K562 (cell line): ENCODE measurements at regions not wholly inside any gene's neighbourhood (a gene's known extent, or its start where the extent isn't known, plus 50 kb on each side); places are given as distances from the start of the nearest gene placed in this dataset.
A peak's percentile ranks its signal among the peaks of the same experiment; 100 is the strongest.

Source experiments
- CBX5 ChIP-seq: IDR thresholded peaks from 2 replicates; pipeline ENCODE4 v1.6.1; 2014; ENCODE audit warnings: low read depth, borderline replicate concordance
- CREB5 ChIP-seq: fragments of 250-450 bp; sonication (Bioruptor Pico); IDR thresholded peaks from 2 replicates; pipeline ENCODE4 v1.5.0; 2020; ENCODE audit warnings: mild to moderate bottlenecking
- CXXC5 ChIP-seq: fragments of 250-450 bp; sonication (Bioruptor Pico); IDR thresholded peaks from 2 replicates; pipeline ENCODE4 v1.8.0; 2022; ENCODE audit warnings: inconsistent platforms, mild to moderate bottlenecking, moderate library complexity
- E2F3 ChIP-seq: fragments of 250-450 bp; sonication (Bioruptor Pico); IDR thresholded peaks from 2 replicates; pipeline ENCODE4 v1.4.0; 2020; ENCODE audit warnings: mild to moderate bottlenecking
- ESRRA ChIP-seq: fragments of 450-650 bp; IDR thresholded peaks from 2 replicates; pipeline ENCODE4 v1.6.1; 2014; ENCODE audit warnings: low read depth, mild to moderate bottlenecking, moderate library complexity, borderline replicate concordance
- GMEB1 ChIP-seq: fragments of 250-450 bp; sonication (Bioruptor Pico); IDR thresholded peaks from 2 replicates; pipeline ENCODE4 v1.4.0; 2020; ENCODE audit warnings: mild to moderate bottlenecking
- GTF2A2 ChIP-seq: IDR thresholded peaks from 2 replicates; pipeline ENCODE4 v1.6.1; 2016; ENCODE audit warnings: mild to moderate bottlenecking, missing genetic modification characterization, missing compliant biosample characterization
- MTA3 ChIP-seq: fragments of 450-650 bp; formaldehyde crosslinking; IDR thresholded peaks from 2 replicates; pipeline ENCODE4 v1.6.1; 2017; ENCODE audit warnings: mild to moderate bottlenecking, borderline replicate concordance
- NCOA1 ChIP-seq: fragments of 450-650 bp; IDR thresholded peaks from 2 replicates; pipeline ENCODE4 v1.6.1; 2016; ENCODE audit warnings: low read depth
- NR2C2 ChIP-seq, 2 experiments: fragments of 200-800 bp in 1 of 2; sonication (Bioruptor generic) in 1 of 2; sonication (generic) in 1 of 2; formaldehyde crosslinking in 1 of 2; IDR thresholded peaks; 2 replicates each; pipeline versions ENCODE4 v1.6.1 to v1.8.0; 2016 to 2022; ENCODE audit warnings: mild to moderate bottlenecking in 1 of 2, missing compliant biosample characterization in 1 of 2, missing genetic modification characterization in 1 of 2, missing genetic modification reagents in 1 of 2
- NR2F6 ChIP-seq: fragments of 450-650 bp; formaldehyde crosslinking; IDR thresholded peaks from 2 replicates; pipeline ENCODE4 v1.4.0; 2020; ENCODE audit warnings: mild to moderate bottlenecking
- SMAD4 ChIP-seq: fragments of 250-450 bp; sonication (Bioruptor Pico); conservative IDR thresholded peaks from 2 replicates; pipeline ENCODE4 v1.8.0; 2021; ENCODE audit warnings: inconsistent platforms, mild to moderate bottlenecking, moderate library complexity
- ZBTB9 ChIP-seq: fragments of 450-650 bp; formaldehyde crosslinking; IDR thresholded peaks from 2 replicates; pipeline ENCODE4 v1.4.0; 2020; ENCODE audit warnings: mild to moderate bottlenecking, moderate library complexity
- ZNF639 ChIP-seq, 2 experiments: fragments of 200-800 bp in 1 of 2; sonication (Bioruptor generic) in 1 of 2; sonication (generic) in 1 of 2; formaldehyde crosslinking in 1 of 2; IDR thresholded peaks in 1 of 2; conservative IDR thresholded peaks in 1 of 2; 2 replicates each; pipeline versions ENCODE4 v1.5.0 to v1.6.1; 2016 to 2020; ENCODE audit warnings: missing compliant biosample characterization in 1 of 2, missing genetic modification characterization in 1 of 2, missing genetic modification reagents in 1 of 2
- ZNF668 ChIP-seq: fragments of 250-450 bp; sonication (Bioruptor Pico); IDR thresholded peaks from 2 replicates; pipeline ENCODE4 v1.8.0; 2022; ENCODE audit warnings: mild to moderate bottlenecking, inconsistent platforms
- ZNF830 ChIP-seq: fragments of 250-450 bp; sonication (Bioruptor Pico); IDR thresholded peaks from 2 replicates; pipeline ENCODE4 v1.5.0; 2021; ENCODE audit warnings: mild to moderate bottlenecking

- TF ChIP-seq CREB5 (peak; percentile 82; the same call in 1 of the 2 replicates), ZBTB9 (peak; percentile 91), ZNF668 (CRISPR knock-in tag) (peak; percentile 77), NR2C2 (CRISPR knock-in tag; IDR thresholded peaks at IDR 0.05) (no peak), NR2C2 (tag; IDR thresholded peaks at IDR 0.05) (peak; percentile 5; the same call in 1 of the 2 replicates), ZNF830 (0 out of 2 replicates have a peak, but pooled peaks have one; percentile 30), ZNF639 (CRISPR knock-in tag; conservative IDR thresholded peaks at IDR 0.05 in 1 of 2, IDR thresholded peaks at IDR 0.05 in 1 of 2) (peak in 1 of 2 experiments; percentile 88; a peak in 2 of 4 replicates), E2F3 (CRISPR knock-in tag) (peak; percentile 90), NR2F6 (CRISPR knock-in tag) (no peak), GMEB1 (peak; percentile 69), NCOA1 (no peak), SMAD4 (peak; percentile 92), CXXC5 (CRISPR knock-in tag) (peak; percentile 82), CBX5 (no peak), MTA3 (no peak), GTF2A2 (peak; percentile 89), ESRRA (no peak)
Observed at GRCh38 chr1:166693158-166693557, 146.1 kb upstream of the POGK start (continued).
